ENCODE measurements at regions not wholly inside any gene's neighbourhood (a gene's known extent, or its start where the extent isn't known, plus 50 kb on each side); places are given as distances from the start of the nearest gene placed in this dataset.

GRCh38 chr4:111960241-111960667 lies 185.0 kb upstream of the FAM241A start:
- Histone ChIP-seq H3K56ac (replicated peaks; ENCODE audit: insufficient read length, low read depth, low read length) (no peak overlapping the region), H3K9ac (replicated peaks in 1 of 4; ENCODE audit: extremely low read depth in 1 of 4, low read depth in 3 of 4, low read length in 3 of 4) (no peak overlapping the region), H3K18ac (ENCODE audit: extremely low read depth, low read length) (no peak overlapping the region), H3K23ac (ENCODE audit: insufficient read length) (no peak overlapping the region), H3K4me3 (ENCODE audit: extremely low read depth in 1 of 4, insufficient read depth in 2 of 4, low read depth in 3 of 4, low read length in 4 of 4) (no peak overlapping the region), H3K27me3 (replicated peaks in 1 of 4; ENCODE audit: control insufficient read depth in 3 of 4, extremely low read depth in 1 of 4, insufficient read depth in 3 of 4, low read length in 3 of 4) (no peaks in the 10 kb centered on the region), H2BK120ac (replicated peaks; ENCODE audit: low read depth, low read length) (no peak overlapping the region), H4K20me1 (replicated peaks in 1 of 2; ENCODE audit: control insufficient read depth in 1 of 2, insufficient read depth in 2 of 2, low read length in 2 of 2) (no peaks in the 10 kb centered on the region), H3K14ac (ENCODE audit: insufficient read length) (no peak overlapping the region), H3K23me2 (ENCODE audit: low read depth, low read length) (peaks cover 3% of the 10 kb centered on the region; the same call in 1 of the 2 replicates), H2AK5ac (ENCODE audit: low read depth, low read length) (no peak overlapping the region), H3K27ac (ENCODE audit: low read depth, low read length) (no peak overlapping the region), H2BK5ac (ENCODE audit: low read depth, low read length) (no peak overlapping the region), H3K9me3 (ENCODE audit: insufficient read depth in 2 of 2, low read depth in 1 of 2, low read length in 1 of 2) (no peaks in the 10 kb centered on the region), H2BK15ac (ENCODE audit: low read length) (no peak overlapping the region), H2BK20ac (ENCODE audit: low read length) (no peak overlapping the region), H2AFZ (ENCODE audit: low read length) (no peak overlapping the region), H3K79me1 (ENCODE audit: low read depth, low read length) (no peaks in the 10 kb centered on the region), H4K8ac (ENCODE audit: extremely low read depth, insufficient read depth, low read length) (no peak overlapping the region), H3K4me1 (replicated peaks in 1 of 4; ENCODE audit: control insufficient read depth in 3 of 4, insufficient read depth in 4 of 4, low read length in 3 of 4) (no peaks in the 10 kb centered on the region), H3K4ac (replicated peaks; ENCODE audit: insufficient read length, low read depth, low read length) (no peak overlapping the region), H3K79me2 (ENCODE audit: control insufficient read depth in 1 of 2, insufficient read depth in 2 of 2, low read length in 2 of 2) (no peaks in the 10 kb centered on the region), H4K91ac (replicated peaks; ENCODE audit: insufficient read length, low read length) (no peak overlapping the region), H4K5ac (ENCODE audit: insufficient read length, low read depth, low read length) (no peak overlapping the region), H2BK12ac (ENCODE audit: low read depth, low read length) (no peak overlapping the region), H3K36me3 (ENCODE audit: control insufficient read depth in 2 of 4, insufficient read depth in 4 of 4, low read length in 3 of 4) (no peaks in the 10 kb centered on the region), H3K4me2 (ENCODE audit: insufficient read depth in 1 of 2, low read depth in 2 of 2, low read length in 2 of 2) (no peak overlapping the region)
- FAIRE-seq (no peak), DNase-seq (ENCODE audit: low read depth in 1 of 2, low spot score in 2 of 2) (no peak)
- CTCF ChIA-PET (ENCODE audit: partially characterized antibody): interaction anchor here (6.2 kb wide), 1 partner anchor 15 kb away, joined by 36 read pairs; no protein-coding TSS in a partner anchor
- TF ChIP-seq CHD1 (IDR thresholded peaks at IDR 0.05; ENCODE audit: low read depth, low read length) (no peak), HDAC2 (IDR thresholded peaks at IDR 0.05; ENCODE audit: borderline replicate concordance in 1 of 2, low read depth in 2 of 2, low read length in 2 of 2) (no peak), KDM1A (IDR thresholded peaks at IDR 0.05; ENCODE audit: borderline replicate concordance, low read length) (no peak), SP4 (IDR thresholded peaks at IDR 0.05; ENCODE audit: low read length) (no peak), E2F6 (IDR thresholded peaks at IDR 0.05) (no peak), EGR1 (IDR thresholded peaks at IDR 0.05; ENCODE audit: borderline replicate concordance, low read depth, low read length) (no peak), POU5F1 (IDR thresholded peaks at IDR 0.05; ENCODE audit: low read depth, low read length) (no peak)
- POLR2A ChIA-PET (ENCODE audit: partially characterized antibody): no interaction called here
- WGBS, 2 experiments (ENCODE audit: extremely low coverage in 1 of 2, insufficient coverage in 1 of 2, insufficient read length in 1 of 2, insufficient replicate concordance in 2 of 2, low coverage in 1 of 2, low lambda C conversion rate in 2 of 2, missing lambda C conversion rate in 1 of 2): 81% methylated on average over 2 of the region's 2 CpGs; no CpG with 5 or more reads in 1 of the 2 experiments
